ENCODE measurements at regions not wholly inside any gene's neighbourhood (a gene's known extent, or its start where the extent isn't known, plus 50 kb on each side); places are given as distances from the start of the nearest gene placed in this dataset.

DNA sequence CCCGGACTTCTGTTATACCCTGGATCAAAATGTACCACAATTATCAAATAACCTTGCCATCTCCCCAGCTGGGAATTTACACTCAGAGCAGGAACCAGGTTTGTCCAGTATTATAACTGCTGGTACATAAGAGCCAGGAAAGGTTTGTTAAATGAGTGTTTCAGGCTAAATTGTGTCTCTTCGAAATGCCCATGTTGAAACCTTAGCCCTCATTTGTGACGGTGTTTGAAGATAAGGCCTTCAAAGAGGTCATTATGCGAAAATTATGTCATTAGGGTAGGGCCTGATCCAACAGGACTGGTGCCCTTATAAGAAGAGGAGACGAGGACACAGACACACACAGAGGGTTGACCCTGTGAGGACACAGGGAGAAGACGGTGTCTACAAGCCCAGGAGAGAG lies 73.5 kb upstream of the DHRSX start:
- TF ChIP-seq EZH2phosphoT487 (IDR thresholded peaks at IDR 0.05; ENCODE audit: low read depth): no peak
- TF ChIP-seq, protein P1, sequence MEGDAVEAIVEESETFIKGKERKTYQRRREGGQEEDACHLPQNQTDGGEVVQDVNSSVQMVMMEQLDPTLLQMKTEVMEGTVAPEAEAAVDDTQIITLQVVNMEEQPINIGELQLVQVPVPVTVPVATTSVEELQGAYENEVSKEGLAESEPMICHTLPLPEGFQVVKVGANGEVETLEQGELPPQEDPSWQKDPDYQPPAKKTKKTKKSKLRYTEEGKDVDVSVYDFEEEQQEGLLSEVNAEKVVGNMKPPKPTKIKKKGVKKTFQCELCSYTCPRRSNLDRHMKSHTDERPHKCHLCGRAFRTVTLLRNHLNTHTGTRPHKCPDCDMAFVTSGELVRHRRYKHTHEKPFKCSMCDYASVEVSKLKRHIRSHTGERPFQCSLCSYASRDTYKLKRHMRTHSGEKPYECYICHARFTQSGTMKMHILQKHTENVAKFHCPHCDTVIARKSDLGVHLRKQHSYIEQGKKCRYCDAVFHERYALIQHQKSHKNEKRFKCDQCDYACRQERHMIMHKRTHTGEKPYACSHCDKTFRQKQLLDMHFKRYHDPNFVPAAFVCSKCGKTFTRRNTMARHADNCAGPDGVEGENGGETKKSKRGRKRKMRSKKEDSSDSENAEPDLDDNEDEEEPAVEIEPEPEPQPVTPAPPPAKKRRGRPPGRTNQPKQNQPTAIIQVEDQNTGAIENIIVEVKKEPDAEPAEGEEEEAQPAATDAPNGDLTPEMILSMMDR (IDR thresholded peaks at IDR 0.05; ENCODE audit: low read depth, low read length): no peak
